ENCODE measurements at regions not wholly inside any gene's neighbourhood (a gene's known extent, or its start where the extent isn't known, plus 50 kb on each side); places are given as distances from the start of the nearest gene placed in this dataset.

DNA sequence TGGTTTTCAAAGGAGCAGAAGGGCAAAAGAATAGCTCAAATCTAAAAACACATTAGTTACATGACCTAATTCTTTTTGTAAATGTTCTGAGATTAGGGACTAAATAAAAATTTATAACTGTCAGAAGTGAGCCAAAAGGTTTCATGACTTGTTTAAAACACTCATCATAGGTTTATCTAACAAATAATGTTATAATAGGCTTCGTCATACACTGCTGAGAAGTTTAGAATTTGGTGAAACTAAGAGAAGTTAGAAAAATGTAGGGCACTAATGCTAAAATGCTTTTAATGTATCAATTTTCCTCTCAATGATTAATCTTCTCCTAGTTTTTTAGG lies 468.8 kb upstream of the CDIN1 start:
- Histone ChIP-seq H3K36me3 (ENCODE audit: control insufficient read depth in 2 of 2, insufficient read depth in 1 of 2, low read length in 2 of 2) (no peaks in the 10 kb centered on the region), H3K27ac (ENCODE audit: extremely low read depth, low read depth, low read length) (no peak overlapping the region), H3K4me3 (ENCODE audit: low read depth, low read length) (no peak overlapping the region), H3K9me3 (ENCODE audit: control insufficient read depth, insufficient read depth, low read depth, low read length) (no peaks in the 10 kb centered on the region), H3K4me1 (ENCODE audit: control insufficient read depth, insufficient read depth, low read length) (no peaks in the 10 kb centered on the region)
- ChIA-PET CTCF (no interaction called here), POLR2A (no interaction called here)
- TF ChIP-seq ZNF37A (tag by site-specific recombination; IDR thresholded peaks at IDR 0.05) = no peak
- no peak for TF ChIP-seq ZNF292 (tag by site-specific recombination; IDR thresholded peaks at IDR 0.05; ENCODE audit: borderline replicate concordance, low read depth)
- TF ChIP-seq ZNF701 (tag by site-specific recombination; IDR thresholded peaks at IDR 0.05) = no peak
- no peak for TF ChIP-seq ZNF211 (tag by site-specific recombination; IDR thresholded peaks at IDR 0.05; ENCODE audit: low read depth)
- TF ChIP-seq ZNF677 (tag by site-specific recombination; IDR thresholded peaks at IDR 0.05) = no peak
- no peak for TF ChIP-seq ZNF394 (tag by site-specific recombination; IDR thresholded peaks at IDR 0.05; ENCODE audit: borderline replicate concordance)
- TF ChIP-seq ZNF146 (tag by site-specific recombination; IDR thresholded peaks at IDR 0.05) = no peak
- TF ChIP-seq, protein P1, sequence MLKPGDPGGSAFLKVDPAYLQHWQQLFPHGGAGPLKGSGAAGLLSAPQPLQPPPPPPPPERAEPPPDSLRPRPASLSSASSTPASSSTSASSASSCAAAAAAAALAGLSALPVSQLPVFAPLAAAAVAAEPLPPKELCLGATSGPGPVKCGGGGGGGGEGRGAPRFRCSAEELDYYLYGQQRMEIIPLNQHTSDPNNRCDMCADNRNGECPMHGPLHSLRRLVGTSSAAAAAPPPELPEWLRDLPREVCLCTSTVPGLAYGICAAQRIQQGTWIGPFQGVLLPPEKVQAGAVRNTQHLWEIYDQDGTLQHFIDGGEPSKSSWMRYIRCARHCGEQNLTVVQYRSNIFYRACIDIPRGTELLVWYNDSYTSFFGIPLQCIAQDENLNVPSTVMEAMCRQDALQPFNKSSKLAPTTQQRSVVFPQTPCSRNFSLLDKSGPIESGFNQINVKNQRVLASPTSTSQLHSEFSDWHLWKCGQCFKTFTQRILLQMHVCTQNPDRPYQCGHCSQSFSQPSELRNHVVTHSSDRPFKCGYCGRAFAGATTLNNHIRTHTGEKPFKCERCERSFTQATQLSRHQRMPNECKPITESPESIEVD (tag by site-specific recombination; IDR thresholded peaks at IDR 0.05) = no peak

DNA sequence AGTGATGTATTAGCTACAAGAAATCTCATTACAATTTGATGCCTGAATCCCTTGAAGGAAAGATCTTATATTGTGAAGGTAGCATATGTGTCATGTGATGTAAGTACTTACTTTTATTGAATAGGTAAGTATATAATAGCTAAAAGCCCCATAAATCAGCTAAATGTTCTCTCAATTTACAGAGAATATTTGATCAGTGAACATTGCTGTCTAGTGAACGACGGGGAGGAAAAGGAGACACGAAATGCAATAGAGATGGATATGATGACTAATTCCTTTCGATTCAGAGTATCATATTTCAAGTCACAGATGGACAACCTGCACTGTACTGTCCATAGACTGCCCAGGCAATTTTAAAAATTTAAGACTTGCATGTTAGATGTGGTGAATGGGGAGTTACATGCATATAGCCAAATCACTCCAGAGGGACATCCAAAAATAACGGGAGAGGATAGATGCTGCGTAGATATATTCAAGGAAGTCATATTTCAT lies 462.1 kb upstream of the CDIN1 start:
- CTCF ChIA-PET = no interaction called here
- Histone ChIP-seq H3K9me3 (ENCODE audit: control insufficient read depth, insufficient read depth, low read depth, low read length) (no peaks in the 10 kb centered on the region), H3K4me3 (ENCODE audit: low read depth, low read length) (no peak overlapping the region), H3K36me3 (ENCODE audit: control insufficient read depth in 2 of 2, insufficient read depth in 1 of 2, low read length in 2 of 2) (no peaks in the 10 kb centered on the region), H3K27ac (ENCODE audit: extremely low read depth, low read depth, low read length) (no peak overlapping the region), H3K4me1 (ENCODE audit: control insufficient read depth, insufficient read depth, low read length) (no peaks in the 10 kb centered on the region)
- POLR2A ChIA-PET = no interaction called here
- TF ChIP-seq, protein P2, sequence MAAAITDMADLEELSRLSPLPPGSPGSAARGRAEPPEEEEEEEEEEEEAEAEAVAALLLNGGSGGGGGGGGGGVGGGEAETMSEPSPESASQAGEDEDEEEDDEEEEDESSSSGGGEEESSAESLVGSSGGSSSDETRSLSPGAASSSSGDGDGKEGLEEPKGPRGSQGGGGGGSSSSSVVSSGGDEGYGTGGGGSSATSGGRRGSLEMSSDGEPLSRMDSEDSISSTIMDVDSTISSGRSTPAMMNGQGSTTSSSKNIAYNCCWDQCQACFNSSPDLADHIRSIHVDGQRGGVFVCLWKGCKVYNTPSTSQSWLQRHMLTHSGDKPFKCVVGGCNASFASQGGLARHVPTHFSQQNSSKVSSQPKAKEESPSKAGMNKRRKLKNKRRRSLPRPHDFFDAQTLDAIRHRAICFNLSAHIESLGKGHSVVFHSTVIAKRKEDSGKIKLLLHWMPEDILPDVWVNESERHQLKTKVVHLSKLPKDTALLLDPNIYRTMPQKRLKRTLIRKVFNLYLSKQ (tag by site-specific recombination; IDR thresholded peaks at IDR 0.05; ENCODE audit: borderline replicate concordance) = no peak

DNA sequence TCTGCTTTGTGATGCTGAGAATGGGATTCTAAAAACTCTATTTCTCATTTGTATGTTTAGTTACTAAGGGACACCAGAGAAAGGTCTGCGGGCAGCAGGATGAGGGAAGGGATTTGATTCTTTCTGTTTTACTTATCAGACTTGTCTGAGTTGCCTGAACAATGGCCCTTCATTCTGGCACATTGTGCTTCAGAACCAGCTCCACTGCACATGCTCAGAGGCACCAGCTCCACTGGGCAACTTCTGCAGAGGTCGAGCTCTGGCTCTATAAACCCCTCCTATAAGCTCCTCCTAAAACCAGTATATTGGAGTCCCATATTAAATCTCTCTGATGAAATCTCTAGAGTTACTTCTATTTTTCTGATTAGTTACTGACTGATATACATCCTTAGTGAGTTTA lies 453.2 kb upstream of the CDIN1 start:
- TF ChIP-seq ZNF239 (tag by site-specific recombination; IDR thresholded peaks at IDR 0.05) = no peak
- no peak for TF ChIP-seq PRDM1 (tag by site-specific recombination; IDR thresholded peaks at IDR 0.05)
- TF ChIP-seq ZNF558 (tag by site-specific recombination; IDR thresholded peaks at IDR 0.05) = no peak
- TF ChIP-seq ZNF529 (tag by site-specific recombination; IDR thresholded peaks at IDR 0.05; ENCODE audit: insufficient replicate concordance) = no peak
- no peak for TF ChIP-seq ZNF664 (tag by site-specific recombination; IDR thresholded peaks at IDR 0.05)
- TF ChIP-seq KLF8 (tag by site-specific recombination; IDR thresholded peaks at IDR 0.05) = no peak
- TF ChIP-seq, protein P2 (tag by site-specific recombination; IDR thresholded peaks at IDR 0.05; ENCODE audit: borderline replicate concordance) = no peak
- no peak for TF ChIP-seq ZNF530 (tag by site-specific recombination; IDR thresholded peaks at IDR 0.05; ENCODE audit: low read depth)
- TF ChIP-seq ZNF266 (tag by site-specific recombination; IDR thresholded peaks at IDR 0.05; ENCODE audit: low read depth) = no peak
- no peak for TF ChIP-seq ZNF560 (tag by site-specific recombination; IDR thresholded peaks at IDR 0.05; ENCODE audit: borderline replicate concordance)
- H3K36me3 ChIP-seq (ENCODE audit: control insufficient read depth in 2 of 2, insufficient read depth in 1 of 2, low read length in 2 of 2) = no peaks in the 10 kb centered on the region
- ChIA-PET POLR2A (no interaction called here), CTCF (no interaction called here)
- no peak overlapping the region for H3K27ac ChIP-seq (ENCODE audit: extremely low read depth, low read depth, low read length)
- H3K4me3 ChIP-seq (ENCODE audit: low read depth, low read length) = no peak overlapping the region
- H3K9me3 ChIP-seq (ENCODE audit: control insufficient read depth, insufficient read depth, low read depth, low read length) = no peaks in the 10 kb centered on the region
- no peaks in the 10 kb centered on the region for H3K4me1 ChIP-seq (ENCODE audit: control insufficient read depth, insufficient read depth, low read length)

Measured in HEK293 (cell line).